ENCODE measurements at regions not wholly inside any gene's neighbourhood (a gene's known extent, or its start where the extent isn't known, plus 50 kb on each side); places are given as distances from the start of the nearest gene placed in this dataset.

- Histone ChIP-seq H3K9me1 (ENCODE audit: control insufficient read depth, insufficient read depth, low read length) (no peaks in the 10 kb centered on the region), H3K4me3 (no peak overlapping the region), H2AFZ (ENCODE audit: low read depth, low read length) (no peak overlapping the region), H4K20me1 (replicated peaks; ENCODE audit: control insufficient read depth, insufficient read depth, low read length) (no peaks in the 10 kb centered on the region; the same call in 1 of the 2 replicates), H3K9me3 (replicated peaks; ENCODE audit: control insufficient read depth, insufficient read depth, low read depth, low read length) (no peaks in the 10 kb centered on the region), H3K36me3 (ENCODE audit: control insufficient read depth, insufficient read depth, low read length) (no peaks in the 10 kb centered on the region), H3K9ac (ENCODE audit: insufficient read depth in 1 of 2, low read depth in 2 of 2, low read length in 2 of 2) (no peak overlapping the region), H3K27me3 (ENCODE audit: control insufficient read depth in 2 of 2, insufficient read depth in 2 of 2, low read length in 2 of 2) (peaks cover 0 to 7% of the 10 kb centered on the region in 2 experiments; a peak in 2 of 5 replicates), H3K79me2 (ENCODE audit: control insufficient read depth, insufficient read depth, low read length) (no peaks in the 10 kb centered on the region), H3K4me2 (ENCODE audit: insufficient read depth, low read length) (no peak overlapping the region), H3K27ac (ENCODE audit: extremely low read depth, low read depth, low read length) (no peak overlapping the region), H3K4me1 (replicated peaks in 1 of 2; ENCODE audit: control insufficient read depth in 2 of 2, insufficient read depth in 2 of 2, low read length in 2 of 2) (peaks cover 8% of the 10 kb centered on the region in 2 experiments; a peak in 3 of 5 replicates)
- CTCF ChIA-PET (ENCODE audit: low intra/inter-chr PET ratio): no interaction called here
- POLR2A ChIA-PET: no interaction called here
- BruUV-seq (replicated peaks): no TSS peak
- FAIRE-seq (no peak), ATAC-seq (no peak), DNase-seq (ENCODE audit: extremely low read depth in 1 of 4, low spot score in 3 of 4) (peak in 1 of 4 experiments; percentile 15)
- 14% methylated on average over 2 of the region's 2 CpGs for WGBS (ENCODE audit: insufficient coverage, low coverage, missing lambda C conversion rate)
- intact Hi-C loops (cut with micrococcal nuclease): no loop called here
- in situ Hi-C loops (cut with MboI): no loop called here
- TF ChIP-seq KLF1 (tag; IDR thresholded peaks at IDR 0.05): no peak
- TF ChIP-seq ZNF512 (tag; IDR thresholded peaks at IDR 0.05): no peak
- TF ChIP-seq MGA (IDR thresholded peaks at IDR 0.05): no peak
- no peak for TF ChIP-seq DACH1 (IDR thresholded peaks at IDR 0.05; ENCODE audit: partially characterized antibody)
- TF ChIP-seq SPI1 (IDR thresholded peaks at IDR 0.05; ENCODE audit: borderline replicate concordance, low read depth, low read length): no peak
- TF ChIP-seq RBM25 (IDR thresholded peaks at IDR 0.05; ENCODE audit: low read depth, low read length, severe bottlenecking): peak; percentile 95
- TF ChIP-seq BCOR (IDR thresholded peaks at IDR 0.05): peak; percentile 50; the same call in 1 of the 2 replicates
- TF ChIP-seq NR2C2 (CRISPR knock-in tag; IDR thresholded peaks at IDR 0.05): no peak
- no peak for TF ChIP-seq NR2C2 (tag; IDR thresholded peaks at IDR 0.05)
- TF ChIP-seq KDM1A (IDR thresholded peaks at IDR 0.05): peak; percentile 36 to 37; a peak in 1 of 4 replicates
- peak; percentile 32; the same call in 1 of the 2 replicates for TF ChIP-seq CBFA2T3 (IDR thresholded peaks at IDR 0.05)
- peak; percentile 54; the same call in 1 of the 2 replicates for TF ChIP-seq TCF3 (CRISPR knock-in tag; IDR thresholded peaks at IDR 0.05)
Observed at GRCh38 chr16:26818393-26818792, 248.3 kb upstream of the C16orf82 start.
